HG02840 (cell line): ENCODE measurements at regions not wholly inside any gene's neighbourhood (a gene's known extent, or its start where the extent isn't known, plus 50 kb on each side); places are given as distances from the start of the nearest gene placed in this dataset.
"Not testable (repeated sequence)": the region's sequence is repeated elsewhere in the genome, so short reads cannot be mapped to it uniquely, and the experiment has no call there.

ENCODE experiments used
- ATAC-seq: cut with Tn5 transposase; IDR thresholded peaks from one replicate; pipeline ENCODE4 v1.9.1; 2021; ENCODE audit warnings: mild to moderate bottlenecking, moderate library complexity, moderate number of reproducible peaks; ENCODE audit not compliant: unreplicated experiment, low FRiP score

GRCh38 chr3:174336784-174337183, 522.4 kb upstream of the NAALADL2 start:
- ATAC-seq: no peak

DNA sequence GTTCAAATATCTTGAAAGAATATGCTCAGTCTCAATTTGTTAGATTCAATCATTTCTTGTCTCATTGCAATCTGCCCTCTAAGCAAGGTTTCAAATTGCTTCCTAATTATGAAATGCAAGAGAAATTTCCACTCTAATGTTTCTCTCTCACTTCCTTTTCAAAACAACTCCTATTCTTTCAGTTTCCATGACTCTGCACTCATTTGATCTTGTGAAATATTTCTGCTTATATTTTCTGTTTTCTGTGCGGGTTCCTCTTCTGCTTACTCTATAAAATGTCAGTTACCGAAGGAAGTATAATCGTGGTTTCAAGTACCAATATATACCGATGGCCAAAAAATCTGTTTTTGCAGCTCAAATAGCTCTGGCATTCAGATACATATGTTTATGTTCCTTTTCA, 521.9 kb upstream of the NAALADL2 start:
- ATAC-seq: no peak

GRCh38 chr3:174340624-174341587, 518.2 kb upstream of the NAALADL2 start:
- no peak for ATAC-seq

DNA sequence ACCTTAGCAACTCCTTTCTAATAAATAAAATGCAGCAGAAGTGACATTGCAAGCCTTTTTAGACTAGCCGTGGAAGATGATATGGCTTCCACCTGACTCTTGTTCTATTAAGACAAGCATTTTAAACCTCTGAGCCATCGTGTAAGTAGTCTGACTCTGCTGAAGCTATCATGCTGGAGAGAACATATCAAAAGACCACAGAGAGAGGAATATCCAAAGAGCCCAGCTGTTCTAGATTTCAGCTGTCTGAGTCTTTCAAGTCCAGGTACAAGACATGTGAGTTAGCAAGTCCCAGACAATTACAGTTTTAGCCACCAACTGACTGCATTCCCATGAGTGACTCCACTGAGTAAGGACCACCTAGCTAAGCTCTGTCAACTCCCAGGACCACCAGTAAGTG, 517.0 kb upstream of the NAALADL2 start:
- no peak for ATAC-seq

- no peak for ATAC-seq
Observed at GRCh38 chr3:174342941-174343501, 516.1 kb upstream of the NAALADL2 start.

- no peak for ATAC-seq
Observed at GRCh38 chr3:174346141-174346540, 513.0 kb upstream of the NAALADL2 start.

DNA sequence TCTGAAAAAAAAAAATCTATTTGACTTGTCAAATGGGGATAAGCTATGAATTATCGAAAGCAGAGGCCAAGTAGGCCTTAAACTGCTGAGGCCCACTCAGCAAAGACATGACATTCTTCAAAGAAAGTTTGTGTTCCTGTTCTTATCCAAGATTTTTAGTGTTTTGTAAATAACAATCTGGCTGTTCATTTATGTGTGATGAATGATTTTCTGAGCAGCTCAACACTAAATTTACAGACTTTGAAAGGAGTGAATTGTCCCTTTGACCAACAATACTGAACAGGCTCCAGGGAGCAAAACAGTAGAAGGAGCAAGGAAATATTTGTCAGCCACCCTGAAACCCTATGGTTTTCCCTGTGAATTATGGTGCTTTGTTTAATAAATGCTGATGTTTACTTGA, 512.6 kb upstream of the NAALADL2 start:
- ATAC-seq: no peak

DNA sequence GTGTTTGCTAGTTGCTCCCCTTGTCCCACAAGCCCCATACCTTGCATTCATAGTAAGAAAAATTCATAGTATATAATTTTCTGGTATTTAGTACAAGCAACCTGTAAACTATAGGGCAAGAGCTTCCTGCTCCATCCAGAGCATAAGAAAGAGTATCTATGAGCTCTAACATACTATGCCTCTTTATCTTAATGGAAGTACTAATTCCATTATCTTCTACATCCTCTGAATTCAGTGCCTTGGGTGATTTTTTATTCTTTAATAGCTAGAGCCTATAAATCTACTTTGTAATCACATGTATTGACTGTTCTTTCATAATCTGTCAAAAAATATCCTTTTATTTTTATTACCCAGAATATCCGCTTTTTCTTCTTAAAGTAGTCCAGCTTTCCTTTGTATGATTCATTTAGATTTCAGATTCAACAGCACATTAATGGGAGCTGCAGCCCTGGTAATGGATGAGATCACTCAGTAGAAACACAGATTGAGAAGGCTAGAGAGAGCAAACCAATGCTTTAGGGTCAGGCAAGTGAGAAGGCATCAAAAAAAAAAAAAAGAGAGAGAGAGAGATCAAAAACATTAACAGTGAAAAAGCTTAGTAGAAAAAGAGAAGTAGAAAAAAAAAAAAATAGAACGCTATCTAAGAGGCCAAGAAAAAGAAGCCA, 511.5 kb upstream of the NAALADL2 start:
- no peak for ATAC-seq

- no peak for ATAC-seq
Observed at GRCh38 chr3:174352227-174352626, 506.9 kb upstream of the NAALADL2 start.

- ATAC-seq: no peak
Observed at GRCh38 chr3:174355505-174355904, 503.6 kb upstream of the NAALADL2 start.

GRCh38 chr3:174356596-174356995, 502.5 kb upstream of the NAALADL2 start:
- ATAC-seq: no peak

- no peak for ATAC-seq
Observed at GRCh38 chr3:174358252-174358651, 500.9 kb upstream of the NAALADL2 start.

DNA sequence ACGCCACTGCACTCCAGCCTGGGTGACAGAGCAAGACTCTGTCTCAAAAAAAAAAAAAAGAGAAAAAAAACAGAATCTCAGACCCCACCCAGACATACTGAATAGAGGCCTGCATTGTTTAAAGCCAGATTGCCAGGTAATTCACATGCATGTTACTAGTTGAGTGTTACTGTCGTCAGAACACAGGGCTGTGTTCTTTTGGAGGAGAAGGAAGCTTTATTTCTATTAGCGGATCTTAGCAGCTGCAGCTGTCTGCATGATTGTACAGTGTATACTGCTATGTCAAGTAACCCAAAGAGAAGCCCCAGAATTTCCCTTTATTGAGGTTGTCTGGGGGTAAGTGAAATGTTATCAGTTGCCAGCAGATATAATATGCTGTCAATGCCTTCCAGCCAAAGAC, 496.6 kb upstream of the NAALADL2 start:
- ATAC-seq: no peak

- ATAC-seq: no peak
Observed at GRCh38 chr3:174363256-174363655, 495.9 kb upstream of the NAALADL2 start.

GRCh38 chr3:174365796-174366195, 493.3 kb upstream of the NAALADL2 start:
- no peak for ATAC-seq

DNA sequence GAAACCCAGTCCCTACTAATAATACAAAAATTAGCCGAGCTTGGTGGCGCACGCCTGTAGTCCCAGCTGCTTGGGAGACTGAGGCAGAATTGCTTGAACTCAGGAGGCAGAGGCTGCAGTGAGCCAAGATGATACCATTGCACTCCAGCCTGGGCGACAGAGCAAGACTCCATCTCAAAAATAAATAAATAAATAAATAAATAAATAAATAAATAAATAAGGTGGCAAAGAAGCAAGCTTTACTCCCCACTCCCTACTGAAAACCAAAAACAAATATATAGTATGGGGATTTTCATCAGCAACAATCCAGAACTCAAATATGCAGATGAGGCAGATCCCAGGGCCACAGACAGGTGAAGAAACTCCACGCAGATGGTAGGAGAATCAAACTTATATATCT, 492.2 kb upstream of the NAALADL2 start:
- not testable (repeated sequence) for ATAC-seq

- ATAC-seq: no peak
Observed at GRCh38 chr3:174376346-174376745, 482.8 kb upstream of the NAALADL2 start.

DNA sequence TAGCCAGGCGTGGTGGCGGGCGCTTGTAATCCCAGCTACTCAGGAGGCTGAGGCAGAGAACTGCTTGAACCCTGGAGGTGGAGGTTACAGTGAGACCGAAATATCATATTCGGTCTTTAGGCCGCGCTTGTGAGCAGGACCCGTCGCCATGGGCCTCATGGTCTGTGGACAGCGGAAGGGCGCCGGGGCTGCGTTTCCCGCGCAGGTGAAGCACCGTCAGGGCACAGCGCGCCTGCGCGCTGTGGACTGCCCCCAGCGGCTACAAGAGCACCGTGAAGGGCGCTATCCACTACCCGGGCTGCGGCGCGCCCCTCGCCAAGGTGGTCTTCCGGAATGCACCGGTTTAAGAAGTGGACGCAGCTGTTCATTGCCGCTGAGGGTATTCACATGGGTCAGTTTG, 482.0 kb upstream of the NAALADL2 start:
- ATAC-seq: no peak

DNA sequence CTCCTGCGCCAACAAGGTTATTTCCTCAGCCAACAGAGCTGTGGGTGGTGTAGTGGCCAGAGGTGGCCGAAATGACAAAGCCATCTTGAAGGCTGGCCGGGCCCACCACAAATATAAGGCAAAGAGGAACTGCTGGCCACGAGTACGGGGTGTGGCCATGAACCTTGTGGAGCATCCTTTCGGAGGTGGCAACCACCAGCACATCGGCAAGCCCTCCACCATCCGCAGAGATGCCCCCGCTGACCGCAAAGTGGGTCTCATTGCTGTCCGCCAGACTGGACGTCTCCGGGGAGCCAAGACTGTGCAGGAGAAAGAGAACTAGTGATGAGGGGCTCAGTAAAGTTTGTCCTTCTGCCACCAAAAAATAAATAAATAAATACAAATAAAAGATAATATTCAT, 481.4 kb upstream of the NAALADL2 start:
- ATAC-seq: no peak

DNA sequence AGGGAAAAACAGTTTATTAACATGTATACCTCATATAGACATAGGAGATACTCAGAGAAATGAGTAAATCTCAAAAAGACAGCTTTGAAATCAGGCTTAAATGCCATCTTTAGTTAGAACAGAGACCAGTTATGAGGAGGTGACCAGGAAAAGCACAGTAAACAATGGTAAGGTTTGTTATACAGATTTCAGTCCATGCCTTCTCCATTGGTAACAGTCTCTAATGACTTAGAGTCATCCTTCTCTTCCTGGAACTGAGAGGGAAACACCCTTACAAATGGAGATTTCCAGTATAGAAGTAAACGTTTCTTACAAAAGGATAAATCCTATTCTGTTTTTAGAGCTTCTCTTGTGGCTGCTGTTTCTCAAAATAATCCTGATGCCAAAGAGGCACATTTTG, 476.3 kb upstream of the NAALADL2 start:
- no peak for ATAC-seq

DNA sequence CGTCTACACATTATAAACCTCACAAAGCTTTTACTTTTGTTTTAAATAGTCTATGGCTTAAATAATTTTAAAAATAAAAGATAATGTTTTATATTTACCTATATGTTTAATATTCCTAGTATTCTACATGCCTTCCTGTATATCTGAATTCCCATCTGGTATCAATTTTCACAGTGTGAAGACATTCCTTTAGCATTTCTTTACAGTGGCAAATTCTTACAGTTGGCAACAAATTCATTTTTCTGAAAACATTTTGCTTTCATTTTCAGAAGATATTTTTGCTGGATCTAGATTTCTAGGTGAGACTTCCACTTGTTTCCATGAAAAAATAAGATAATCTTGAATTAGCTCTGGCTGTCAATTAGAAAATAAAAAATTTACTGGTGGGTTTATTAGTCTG, 471.4 kb upstream of the NAALADL2 start:
- ATAC-seq: no peak
